ENCODE measurements at regions not wholly inside any gene's neighbourhood (a gene's known extent, or its start where the extent isn't known, plus 50 kb on each side); places are given as distances from the start of the nearest gene placed in this dataset.

GRCh38 chr5:12217039-12217438 lies 312.8 kb upstream of the CTNND2 start:
- Histone ChIP-seq H3K9ac (replicated peaks in 1 of 4; ENCODE audit: extremely low read depth in 1 of 4, low read depth in 3 of 4, low read length in 3 of 4) (no peak overlapping the region), H3K56ac (replicated peaks; ENCODE audit: insufficient read length, low read depth, low read length) (no peak overlapping the region), H2AFZ (ENCODE audit: low read length) (no peak overlapping the region), H3K23ac (ENCODE audit: insufficient read length) (no peak overlapping the region), H3K9me3 (ENCODE audit: insufficient read depth in 2 of 2, low read depth in 1 of 2, low read length in 1 of 2) (peaks cover 9 to 16% of the 10 kb centered on the region in 2 experiments; a peak in 3 of 4 replicates), H3K18ac (ENCODE audit: extremely low read depth, low read length) (no peak overlapping the region), H3K4me2 (ENCODE audit: insufficient read depth in 1 of 2, low read depth in 2 of 2, low read length in 2 of 2) (no peak overlapping the region), H3K79me2 (ENCODE audit: control insufficient read depth in 1 of 2, insufficient read depth in 2 of 2, low read length in 2 of 2) (no peaks in the 10 kb centered on the region), H2AK5ac (ENCODE audit: low read depth, low read length) (0 out of 2 replicates have a peak overlapping the region, but pooled peaks have one; percentile 32), H3K4me3 (ENCODE audit: extremely low read depth in 1 of 4, insufficient read depth in 2 of 4, low read depth in 3 of 4, low read length in 4 of 4) (no peak overlapping the region), H3K79me1 (ENCODE audit: low read depth, low read length) (no peaks in the 10 kb centered on the region), H4K20me1 (replicated peaks in 1 of 2; ENCODE audit: control insufficient read depth in 1 of 2, insufficient read depth in 2 of 2, low read length in 2 of 2) (no peaks in the 10 kb centered on the region), H3K23me2 (ENCODE audit: low read depth, low read length) (no peaks in the 10 kb centered on the region), H3K4me1 (replicated peaks in 1 of 4; ENCODE audit: control insufficient read depth in 3 of 4, insufficient read depth in 4 of 4, low read length in 3 of 4) (peaks cover 0 to 7% (median 0%) of the 10 kb centered on the region in 4 experiments; a peak in 1 of 7 replicates), H4K5ac (ENCODE audit: insufficient read length, low read depth, low read length) (no peak overlapping the region), H4K8ac (ENCODE audit: extremely low read depth, insufficient read depth, low read length) (no peak overlapping the region), H4K91ac (replicated peaks; ENCODE audit: insufficient read length, low read length) (no peak overlapping the region), H3K36me3 (ENCODE audit: control insufficient read depth in 2 of 4, insufficient read depth in 4 of 4, low read length in 3 of 4) (no peaks in the 10 kb centered on the region; a peak in 2 of 8 replicates), H3K4ac (replicated peaks; ENCODE audit: insufficient read length, low read depth, low read length) (no peak overlapping the region), H3K14ac (ENCODE audit: insufficient read length) (no peak overlapping the region), H3K27me3 (replicated peaks in 1 of 4; ENCODE audit: control insufficient read depth in 3 of 4, extremely low read depth in 1 of 4, insufficient read depth in 3 of 4, low read length in 3 of 4) (peaks cover 0 to 1% (median 0%) of the 10 kb centered on the region in 4 experiments; a peak in 1 of 7 replicates), H2BK15ac (ENCODE audit: low read length) (no peak overlapping the region), H2BK20ac (ENCODE audit: low read length) (no peak overlapping the region), H2BK5ac (ENCODE audit: low read depth, low read length) (no peak overlapping the region), H2BK12ac (ENCODE audit: low read depth, low read length) (no peak overlapping the region), H3K27ac (ENCODE audit: low read depth, low read length) (no peak overlapping the region), H2BK120ac (replicated peaks; ENCODE audit: low read depth, low read length) (no peak overlapping the region)
- DNase-seq (ENCODE audit: low read depth in 1 of 2, low spot score in 2 of 2) (no peak), FAIRE-seq (peak; percentile 84)
- WGBS, 2 experiments (ENCODE audit: extremely low coverage in 1 of 2, insufficient coverage in 1 of 2, insufficient read length in 1 of 2, insufficient replicate concordance in 2 of 2, low coverage in 1 of 2, low lambda C conversion rate in 2 of 2, missing lambda C conversion rate in 1 of 2) = 56% methylated on average over 2 of the region's 2 CpGs; no CpG with 5 or more reads in 1 of the 2 experiments
- ChIA-PET CTCF (ENCODE audit: partially characterized antibody) (no interaction called here), POLR2A (ENCODE audit: partially characterized antibody) (no interaction called here)
- TF ChIP-seq SIX5 (IDR thresholded peaks at IDR 0.05; ENCODE audit: low read depth, low read length) (no peak), KDM1A (IDR thresholded peaks at IDR 0.05; ENCODE audit: borderline replicate concordance, low read length) (no peak), NRF1 (IDR thresholded peaks at IDR 0.05; ENCODE audit: low read depth, low read length) (no peak), YY1 (IDR thresholded peaks at IDR 0.05; ENCODE audit: low read depth, low read length) (no peak)

Measured in H1 (cell line).